ENCODE measurements at regions not wholly inside any gene's neighbourhood (a gene's known extent, or its start where the extent isn't known, plus 50 kb on each side); places are given as distances from the start of the nearest gene placed in this dataset.

DNA sequence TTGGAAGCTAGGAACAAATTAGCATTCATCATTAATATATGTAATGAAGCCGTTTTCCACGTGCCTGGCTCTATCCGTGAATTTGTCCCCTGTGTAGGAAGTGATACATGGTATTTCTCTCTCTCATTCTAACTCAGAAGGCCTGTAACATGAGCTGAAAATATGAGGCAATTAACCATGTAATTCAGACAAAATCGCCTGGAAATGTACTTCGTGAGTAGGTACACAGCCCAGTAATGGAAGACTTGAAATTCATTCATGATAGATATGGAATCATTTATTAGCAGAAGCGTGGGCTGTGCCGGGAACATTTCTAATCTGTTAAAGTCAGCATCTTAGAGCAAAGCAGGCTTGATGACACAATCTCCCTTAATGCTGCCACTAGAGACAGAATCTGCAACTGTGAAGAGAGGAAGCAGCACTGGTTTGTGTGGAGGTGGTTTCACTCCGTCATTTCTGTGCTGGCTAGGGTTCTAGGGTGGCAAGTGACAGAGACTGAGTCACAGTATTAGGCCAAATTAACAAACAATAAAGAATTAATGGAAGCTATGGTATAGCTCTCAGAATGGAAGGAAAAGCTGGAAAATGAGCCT lies 225.0 kb upstream of the PROK2 start:
- no peak overlapping the region for H3K4me3 ChIP-seq (ENCODE audit: low read depth, low read length)
- DNase-seq (ENCODE audit: low read depth) = peak; percentile 14
- TF ChIP-seq, protein P1, sequence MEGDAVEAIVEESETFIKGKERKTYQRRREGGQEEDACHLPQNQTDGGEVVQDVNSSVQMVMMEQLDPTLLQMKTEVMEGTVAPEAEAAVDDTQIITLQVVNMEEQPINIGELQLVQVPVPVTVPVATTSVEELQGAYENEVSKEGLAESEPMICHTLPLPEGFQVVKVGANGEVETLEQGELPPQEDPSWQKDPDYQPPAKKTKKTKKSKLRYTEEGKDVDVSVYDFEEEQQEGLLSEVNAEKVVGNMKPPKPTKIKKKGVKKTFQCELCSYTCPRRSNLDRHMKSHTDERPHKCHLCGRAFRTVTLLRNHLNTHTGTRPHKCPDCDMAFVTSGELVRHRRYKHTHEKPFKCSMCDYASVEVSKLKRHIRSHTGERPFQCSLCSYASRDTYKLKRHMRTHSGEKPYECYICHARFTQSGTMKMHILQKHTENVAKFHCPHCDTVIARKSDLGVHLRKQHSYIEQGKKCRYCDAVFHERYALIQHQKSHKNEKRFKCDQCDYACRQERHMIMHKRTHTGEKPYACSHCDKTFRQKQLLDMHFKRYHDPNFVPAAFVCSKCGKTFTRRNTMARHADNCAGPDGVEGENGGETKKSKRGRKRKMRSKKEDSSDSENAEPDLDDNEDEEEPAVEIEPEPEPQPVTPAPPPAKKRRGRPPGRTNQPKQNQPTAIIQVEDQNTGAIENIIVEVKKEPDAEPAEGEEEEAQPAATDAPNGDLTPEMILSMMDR (conservative IDR thresholded peaks at IDR 0.05; ENCODE audit: low read depth, low read length) = no peak

DNA sequence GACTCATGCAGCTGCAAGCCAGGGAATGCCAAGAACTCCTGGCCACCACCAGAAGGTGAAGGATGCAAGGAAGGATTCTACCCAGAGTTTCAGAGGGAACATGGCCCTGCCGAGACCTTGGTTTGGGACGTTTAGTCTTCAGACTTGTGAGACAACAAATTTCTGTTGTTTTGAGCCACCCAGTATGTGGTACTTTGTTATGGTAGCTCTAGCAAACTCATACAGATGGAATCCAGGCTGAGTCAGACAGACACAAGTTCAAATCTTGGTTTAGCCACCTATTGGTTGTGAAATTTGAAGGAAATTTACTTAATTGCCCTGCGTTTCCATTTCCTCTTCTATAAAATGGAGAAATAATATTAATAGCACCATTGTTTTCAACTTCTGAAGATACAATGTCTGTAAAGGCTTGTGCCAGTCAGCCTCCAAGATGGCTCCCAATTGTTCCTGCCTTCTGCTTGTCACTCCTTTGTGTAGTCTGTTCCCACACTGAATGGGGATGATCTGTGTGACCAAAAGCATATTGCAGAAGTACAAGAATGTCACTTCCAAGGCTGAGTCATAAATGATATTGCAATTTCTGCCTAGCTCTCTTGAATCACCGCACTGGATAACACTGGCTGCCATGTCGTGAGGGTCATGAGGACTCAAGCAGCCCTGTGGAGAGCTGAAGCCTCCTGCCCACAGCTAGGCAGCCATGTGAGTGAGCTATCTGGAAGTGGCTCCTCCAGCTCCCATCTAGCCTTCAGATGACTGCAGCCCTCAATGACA lies 223.5 kb upstream of the PROK2 start:
- no peak overlapping the region for H3K4me3 ChIP-seq (ENCODE audit: low read depth, low read length)
- DNase-seq (ENCODE audit: low read depth) = peak; percentile 58
- TF ChIP-seq, protein P1 (conservative IDR thresholded peaks at IDR 0.05; ENCODE audit: low read depth, low read length) = no peak

DNA sequence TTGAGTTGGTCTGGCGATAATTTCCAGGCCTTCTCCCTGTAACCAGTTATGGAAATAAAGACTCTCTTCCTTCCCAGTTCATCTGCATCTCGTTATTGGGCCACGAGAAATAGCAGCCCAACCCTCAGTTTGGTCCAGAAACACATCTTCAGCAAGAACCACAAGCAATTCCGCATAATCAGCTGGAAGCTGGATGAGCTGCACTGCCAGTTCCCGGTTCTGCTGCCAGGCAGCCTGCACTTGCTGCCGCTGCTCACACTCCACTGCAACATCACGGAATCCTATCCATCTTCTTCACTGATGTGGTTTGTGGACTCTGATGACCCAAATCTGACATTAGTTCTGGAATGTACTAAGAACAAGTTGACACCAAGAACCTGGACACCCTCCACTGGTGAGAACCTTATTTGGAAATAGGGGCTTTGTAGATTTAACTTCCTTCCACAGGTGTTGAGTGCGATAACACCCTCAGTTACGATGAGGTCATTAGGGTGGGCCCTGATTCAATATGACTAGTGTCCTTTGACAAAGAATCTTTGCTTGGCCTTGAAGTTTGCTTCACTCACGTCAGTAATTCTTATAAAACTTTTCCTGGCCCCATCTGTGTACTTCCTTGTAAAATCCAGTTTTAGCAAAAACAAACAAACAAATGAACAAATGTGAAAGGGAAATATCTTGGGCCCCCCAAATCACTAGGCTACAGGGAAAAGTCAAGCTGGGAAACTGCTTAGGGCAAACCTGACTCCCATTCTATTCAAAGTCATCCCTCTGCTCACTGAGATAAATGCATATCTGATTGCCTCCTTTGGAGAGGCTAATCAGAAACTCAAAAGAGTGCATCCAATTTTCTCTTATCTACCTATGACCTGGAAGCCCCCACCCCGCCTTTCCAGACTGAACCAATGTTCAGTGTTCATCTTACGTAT lies 221.9 kb upstream of the PROK2 start:
- no peak for DNase-seq (ENCODE audit: low read depth)
- no peak overlapping the region for H3K4me3 ChIP-seq (ENCODE audit: low read depth, low read length)
- TF ChIP-seq, protein P1 (conservative IDR thresholded peaks at IDR 0.05; ENCODE audit: low read depth, low read length) = no peak

DNA sequence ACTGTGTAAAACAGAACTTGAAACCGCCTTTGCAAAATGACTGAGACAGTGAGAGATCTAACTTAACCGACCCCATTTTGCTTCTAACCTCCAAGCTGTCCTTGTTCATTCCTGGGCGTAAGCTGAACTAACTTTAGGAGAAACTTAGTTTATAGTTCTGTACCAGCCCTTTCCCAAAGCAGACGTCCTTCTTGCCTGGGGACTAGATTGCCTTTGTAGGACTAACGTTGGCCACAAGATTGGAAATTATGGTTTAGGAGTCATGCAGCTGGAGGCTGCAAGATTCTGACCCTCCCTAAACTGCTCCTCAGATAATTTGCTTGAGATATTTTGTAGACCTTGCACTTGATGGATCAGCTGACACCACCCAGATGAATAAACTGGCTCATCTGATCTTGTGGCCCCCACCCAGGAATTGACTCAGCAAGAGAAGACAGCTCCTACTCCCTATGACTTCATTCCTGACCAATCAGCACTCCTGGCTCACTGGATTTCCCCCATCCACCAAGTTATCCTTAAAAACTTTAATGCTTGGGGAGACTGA lies 219.9 kb upstream of the PROK2 start:
- DNase-seq (ENCODE audit: low read depth) = peak; percentile 48
- TF ChIP-seq, protein P1 (conservative IDR thresholded peaks at IDR 0.05; ENCODE audit: low read depth, low read length) = no peak

DNA sequence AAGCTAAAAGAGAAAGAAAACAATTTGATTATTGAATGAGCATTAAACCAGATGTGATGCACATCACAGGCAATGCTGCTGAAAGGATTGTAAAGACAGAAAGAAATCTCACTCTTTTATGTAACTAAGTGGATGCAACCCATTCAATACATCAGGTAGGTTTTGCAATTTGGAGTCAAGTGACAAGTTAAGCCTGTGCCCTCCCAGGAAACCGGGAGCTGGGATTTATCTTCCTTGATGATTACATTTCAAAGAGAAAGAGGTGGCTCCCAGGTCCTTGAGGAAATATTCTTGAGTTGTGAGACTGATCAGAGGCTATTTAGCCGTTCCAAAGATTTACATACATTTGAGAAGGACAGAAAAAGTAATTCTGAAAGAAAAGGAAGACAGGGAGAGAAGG lies 219.0 kb upstream of the PROK2 start:
- no peak for DNase-seq (ENCODE audit: low read depth)
- TF ChIP-seq, protein P1 (conservative IDR thresholded peaks at IDR 0.05; ENCODE audit: low read depth, low read length) = no peak
- no peak overlapping the region for H3K4me3 ChIP-seq (ENCODE audit: low read depth, low read length)

More for the DNA sequence above, 219.9 kb upstream of the PROK2 start:
- H3K4me3 ChIP-seq (ENCODE audit: low read depth, low read length) = no peak overlapping the region

DNA sequence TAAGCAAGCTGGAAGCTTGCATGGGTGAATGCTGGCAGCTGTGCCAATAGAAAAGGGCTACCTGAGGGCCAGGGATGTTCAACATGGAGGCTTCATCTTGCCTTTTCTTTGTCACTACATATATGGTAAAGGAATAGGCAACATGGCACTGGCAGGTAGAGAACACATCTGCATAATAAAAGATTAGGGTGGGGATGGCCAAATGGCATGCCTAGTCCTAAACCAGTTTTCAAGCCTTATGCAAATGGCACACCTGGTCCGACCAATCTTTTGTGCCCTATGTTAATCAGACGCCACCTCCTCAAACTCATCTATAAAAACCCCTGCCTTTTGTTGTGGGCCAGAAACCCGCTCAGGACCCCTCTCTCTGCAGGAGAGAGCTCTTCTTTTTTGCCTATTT lies 216.8 kb upstream of the PROK2 start:
- no peak for DNase-seq (ENCODE audit: low read depth)
- TF ChIP-seq, protein P1 (conservative IDR thresholded peaks at IDR 0.05; ENCODE audit: low read depth, low read length) = no peak

More for the DNA sequence above, 216.8 kb upstream of the PROK2 start:
- H3K4me3 ChIP-seq (ENCODE audit: low read depth, low read length) = no peak overlapping the region

Measured in choroid plexus epithelial cell (primary cell).